Psoas muscle (tissue), 7 donors: ENCODE measurements at regions not wholly inside any gene's neighbourhood (a gene's known extent, or its start where the extent isn't known, plus 50 kb on each side); places are given as distances from the start of the nearest gene placed in this dataset.

ENCODE experiments used
- ATAC-seq, 4 donors: fragments of 200-7000 bp; cut with Tn5 transposase; one replicate each; pipeline ENCODE4 v1.9.1; 2020; ENCODE audit warnings: moderate library complexity in 3 of 4, mild to moderate bottlenecking in 2 of 4
- DNase-seq, 2 donors: peaks; one replicate each; pipeline ENCODE4 v3.0.0-alpha.2; 2020
- H3K27ac ChIP-seq: fragments of 200-600 bp; one replicate; pipeline ENCODE4 v1.8.0; 2022
- H3K27me3 ChIP-seq, 3 donors: fragments of 200-600 bp in 1 of 3; one replicate each; pipeline versions ENCODE4 v1.6.1 to v1.8.0; 2013 to 2022; ENCODE audit warnings: low read length in 2 of 3, mild to moderate bottlenecking in 2 of 3, moderate library complexity in 1 of 3; ENCODE audit not compliant: insufficient read depth in 3 of 3
- H3K36me3 ChIP-seq, 2 donors: fragments of 200-600 bp in 1 of 2; one replicate each; pipeline versions ENCODE4 v1.6.1 to v1.8.0; 2013 to 2022; ENCODE audit warnings: low read depth in 1 of 2, mild to moderate bottlenecking in 1 of 2, moderate library complexity in 1 of 2; ENCODE audit not compliant: insufficient read depth in 1 of 2
- H3K4me1 ChIP-seq: fragments of 200-600 bp; one replicate; pipeline ENCODE4 v1.8.0; 2022
- H3K4me3 ChIP-seq: fragments of 200-600 bp; one replicate; pipeline ENCODE4 v1.8.0; 2022; ENCODE audit warnings: mild to moderate bottlenecking
- H3K9me3 ChIP-seq: fragments of 200-600 bp; one replicate; pipeline ENCODE4 v1.8.0; 2022
- WGBS, 3 donors: extraction: QIAGEN DNeasy Blood & Tissue Kit; methylation state at CpG; one replicate each; pipeline versions ENCODE4 v1.1.6 to v1.1.7; 2013; 5-methylcytosine and 5-hydroxymethylcytosine counted together
- intact Hi-C, 2 donors: fragments of 100-400 bp; cut with DNase I; formaldehyde crosslinking; loops; one replicate each; pipeline versions ENCODE4 v1.11.0 to v1.14.2; 2022
- TF ChIP-seq, protein P1 (sequence below): fragments of 200-600 bp; IDR thresholded peaks from one replicate; pipeline ENCODE4 v1.8.0; 2022; ENCODE audit warnings: antibody characterized with exemption
- donor health status: healthy with polysubstance abuse.
- donor health status: DM: no; HTN: no; CAD: no; lungs with moderate emphysema.
- donor health status: Bipolar disorder and iron deficiency.
- donor health status: healthy.
- donor health status: DM: yes; HTN: yes; CAD: no.
- donor health status: DM: no; HTN: no; CAD: no.
- donor health status: DM: yes; HTN: yes; CAD: no.

- no peaks in the 10 kb centered on the region for H3K27me3 ChIP-seq
- no peaks in the 10 kb centered on the region for H3K4me1 ChIP-seq
- ATAC-seq (no peak), DNase-seq (no peak)
- no peaks in the 10 kb centered on the region for H3K36me3 ChIP-seq
- no peaks in the 10 kb centered on the region for H3K9me3 ChIP-seq
- intact Hi-C loops = no loop called here
- 93 to 97% (median 94%) methylated on average over 3 of the region's 3 CpGs for WGBS, 3 donors
- H3K4me3 ChIP-seq = no peak overlapping the region
- no peak overlapping the region for H3K27ac ChIP-seq
- TF ChIP-seq, protein P1, sequence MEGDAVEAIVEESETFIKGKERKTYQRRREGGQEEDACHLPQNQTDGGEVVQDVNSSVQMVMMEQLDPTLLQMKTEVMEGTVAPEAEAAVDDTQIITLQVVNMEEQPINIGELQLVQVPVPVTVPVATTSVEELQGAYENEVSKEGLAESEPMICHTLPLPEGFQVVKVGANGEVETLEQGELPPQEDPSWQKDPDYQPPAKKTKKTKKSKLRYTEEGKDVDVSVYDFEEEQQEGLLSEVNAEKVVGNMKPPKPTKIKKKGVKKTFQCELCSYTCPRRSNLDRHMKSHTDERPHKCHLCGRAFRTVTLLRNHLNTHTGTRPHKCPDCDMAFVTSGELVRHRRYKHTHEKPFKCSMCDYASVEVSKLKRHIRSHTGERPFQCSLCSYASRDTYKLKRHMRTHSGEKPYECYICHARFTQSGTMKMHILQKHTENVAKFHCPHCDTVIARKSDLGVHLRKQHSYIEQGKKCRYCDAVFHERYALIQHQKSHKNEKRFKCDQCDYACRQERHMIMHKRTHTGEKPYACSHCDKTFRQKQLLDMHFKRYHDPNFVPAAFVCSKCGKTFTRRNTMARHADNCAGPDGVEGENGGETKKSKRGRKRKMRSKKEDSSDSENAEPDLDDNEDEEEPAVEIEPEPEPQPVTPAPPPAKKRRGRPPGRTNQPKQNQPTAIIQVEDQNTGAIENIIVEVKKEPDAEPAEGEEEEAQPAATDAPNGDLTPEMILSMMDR = no peak
Observed at GRCh38 chr2:12658310-12658945, 58.3 kb upstream of the TRIB2 start.

DNA sequence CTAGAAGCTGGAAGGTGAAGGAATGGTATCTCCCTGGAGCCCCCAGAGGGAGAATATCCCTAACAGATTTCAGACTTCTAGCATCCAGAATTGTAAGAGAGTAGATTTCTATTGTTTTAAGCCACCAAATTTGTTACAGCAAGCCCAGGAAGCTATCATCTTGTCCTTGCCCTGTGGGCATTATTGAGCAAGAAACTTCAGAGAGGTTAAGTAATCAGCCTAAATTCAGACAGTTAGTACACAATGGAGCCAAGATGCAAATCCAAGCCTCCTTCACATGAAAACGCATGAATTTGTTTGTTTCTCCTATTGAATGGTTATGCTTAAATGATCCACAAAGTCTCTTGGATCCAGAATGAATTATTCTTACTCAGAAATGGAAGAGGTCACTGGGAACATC, 55.2 kb upstream of the TRIB2 start:
- H3K4me1 ChIP-seq = no peaks in the 10 kb centered on the region
- WGBS, 3 donors = 78 to 86% (median 80%) methylated on average over 1 of the region's 1 CpG
- TF ChIP-seq, protein P1 = no peak
- no peak overlapping the region for H3K4me3 ChIP-seq
- H3K36me3 ChIP-seq = no peaks in the 10 kb centered on the region
- intact Hi-C loops = no loop called here
- no peak for ATAC-seq
- peaks cover 0 to 4% (median 0%) of the 10 kb centered on the region in 3 donors for H3K27me3 ChIP-seq
- no peak for DNase-seq
- H3K9me3 ChIP-seq = peaks cover 9% of the 10 kb centered on the region
- no peak overlapping the region for H3K27ac ChIP-seq

DNA sequence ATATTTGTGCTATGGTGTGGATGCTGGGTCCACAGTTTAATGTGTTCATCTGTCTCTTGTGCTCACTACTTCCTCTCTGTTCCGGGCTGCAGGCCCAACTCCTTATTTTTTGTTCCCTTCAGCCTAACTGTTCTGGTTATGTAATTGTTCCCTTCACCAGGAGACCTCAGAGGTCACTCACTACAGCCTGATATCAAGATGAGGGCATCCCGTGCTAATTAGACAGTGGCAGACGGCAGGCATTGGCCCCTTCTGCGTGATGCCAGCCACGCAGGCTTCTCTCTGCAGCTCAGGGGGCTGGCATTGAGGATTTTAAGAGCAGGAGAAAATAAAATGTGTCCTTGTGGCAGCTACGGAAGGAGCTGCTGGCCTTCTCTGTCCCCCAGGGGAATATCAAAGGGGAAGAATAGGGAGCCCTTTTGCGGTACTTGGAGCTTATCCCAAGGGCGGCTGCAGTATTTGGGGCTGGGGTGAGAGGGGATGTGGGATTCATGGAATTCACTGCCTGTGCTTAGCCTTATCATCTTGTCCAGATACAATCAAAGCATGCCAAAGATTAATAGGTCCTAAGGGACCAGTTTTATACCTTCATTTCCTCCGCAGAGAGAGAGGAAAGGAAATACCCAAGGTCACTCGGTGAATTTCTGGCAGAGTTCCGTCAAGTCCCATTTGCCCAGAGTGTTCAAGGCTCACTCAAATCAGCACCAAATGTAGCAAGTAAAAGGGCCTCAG, 53.3 kb upstream of the TRIB2 start:
- Histone ChIP-seq H3K27me3 (peaks cover 0 to 4% (median 0%) of the 10 kb centered on the region in 3 donors), H3K4me1 (no peaks in the 10 kb centered on the region), H3K4me3 (no peak overlapping the region), H3K27ac (no peak overlapping the region), H3K9me3 (peaks cover 12% of the 10 kb centered on the region), H3K36me3 (no peaks in the 10 kb centered on the region)
- WGBS, 3 donors = 50 to 52% (median 51%) methylated on average over 11 of the region's 11 CpGs
- intact Hi-C loops = no loop called here
- DNase-seq (no peak), ATAC-seq (no peak)
- TF ChIP-seq, protein P1 = no peak

DNA sequence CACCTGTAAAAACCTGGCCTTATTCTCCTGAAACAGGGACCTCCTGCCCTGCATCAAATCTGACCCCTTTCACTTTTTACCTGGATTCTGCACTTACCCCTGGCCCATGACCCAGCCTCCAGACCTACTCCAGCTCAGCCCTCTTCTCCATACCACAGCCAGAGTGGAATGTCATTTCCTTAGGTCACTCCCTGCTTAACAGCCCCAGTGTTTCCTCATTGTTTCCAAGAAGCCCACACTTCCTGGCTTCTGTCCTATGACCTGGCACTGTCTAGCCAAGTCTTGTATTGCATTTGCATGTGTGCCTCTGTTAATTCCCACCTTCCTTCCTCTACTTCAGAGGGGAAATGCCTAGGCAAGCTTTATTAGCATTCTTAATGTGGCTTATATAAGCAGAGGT, 51.4 kb upstream of the TRIB2 start:
- intact Hi-C loops = no loop called here
- no peak overlapping the region for H3K27ac ChIP-seq
- TF ChIP-seq, protein P1 = no peak
- DNase-seq (no peak), ATAC-seq (no peak)
- H3K4me1 ChIP-seq = no peaks in the 10 kb centered on the region
- peaks cover 12% of the 10 kb centered on the region for H3K9me3 ChIP-seq
- H3K4me3 ChIP-seq = no peak overlapping the region
- peaks cover 0 to 4% (median 0%) of the 10 kb centered on the region in 3 donors for H3K27me3 ChIP-seq
- H3K36me3 ChIP-seq = no peaks in the 10 kb centered on the region
